Body of pancreas (tissue), 4 donors: ENCODE measurements at regions not wholly inside any gene's neighbourhood (a gene's known extent, or its start where the extent isn't known, plus 50 kb on each side); places are given as distances from the start of the nearest gene placed in this dataset.

Source experiments
- POLR2A ChIP-seq, 3 donors: fragments of 450-650 bp; IDR thresholded peaks; one replicate each; pipeline ENCODE4 v1.6.1; 2016; ENCODE audit warnings: antibody characterized with exemption in 3 of 3, mild to moderate bottlenecking in 2 of 3
- TF ChIP-seq, protein P1 (sequence below), 7 experiments: fragments of 450-650 bp in 4 of 7; fragments of 200-600 bp in 3 of 7; sonication (generic) in 3 of 7; IDR thresholded peaks; one replicate each; pipeline ENCODE4 v1.5.1; 2016 to 2019; ENCODE audit warnings: antibody characterized with exemption in 7 of 7

DNA sequence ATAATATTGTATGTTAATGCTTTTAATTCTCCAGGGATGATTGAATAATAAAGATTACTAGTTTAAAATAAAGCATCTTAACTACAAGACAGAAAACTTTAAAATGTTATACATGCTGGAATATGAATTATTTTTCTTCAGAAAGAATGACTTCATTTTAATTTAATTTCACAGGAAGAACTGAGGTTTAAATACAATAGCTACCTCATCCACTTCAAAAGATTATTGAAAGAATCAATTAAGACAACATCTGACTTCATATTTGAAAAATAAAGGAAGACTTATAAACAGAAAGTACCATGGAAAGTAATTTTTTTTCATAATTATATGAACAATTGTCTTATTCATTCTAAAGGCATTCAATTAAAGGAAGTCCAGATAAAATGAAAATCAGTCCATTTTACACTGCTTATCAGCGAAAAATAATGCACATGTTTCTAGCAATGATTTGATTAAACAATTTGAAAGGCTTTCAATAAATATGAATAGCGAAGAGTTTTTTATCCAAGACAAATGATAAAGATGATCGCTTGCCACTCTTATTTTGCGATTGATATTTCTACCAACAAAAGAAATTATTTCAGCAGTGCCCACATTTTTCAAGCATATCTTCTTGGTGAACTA is 368.5 kb upstream of the OPRM1 start:
- no peak for TF ChIP-seq POLR2A (IDR thresholded peaks at IDR 0.05)
- TF ChIP-seq, protein P1, sequence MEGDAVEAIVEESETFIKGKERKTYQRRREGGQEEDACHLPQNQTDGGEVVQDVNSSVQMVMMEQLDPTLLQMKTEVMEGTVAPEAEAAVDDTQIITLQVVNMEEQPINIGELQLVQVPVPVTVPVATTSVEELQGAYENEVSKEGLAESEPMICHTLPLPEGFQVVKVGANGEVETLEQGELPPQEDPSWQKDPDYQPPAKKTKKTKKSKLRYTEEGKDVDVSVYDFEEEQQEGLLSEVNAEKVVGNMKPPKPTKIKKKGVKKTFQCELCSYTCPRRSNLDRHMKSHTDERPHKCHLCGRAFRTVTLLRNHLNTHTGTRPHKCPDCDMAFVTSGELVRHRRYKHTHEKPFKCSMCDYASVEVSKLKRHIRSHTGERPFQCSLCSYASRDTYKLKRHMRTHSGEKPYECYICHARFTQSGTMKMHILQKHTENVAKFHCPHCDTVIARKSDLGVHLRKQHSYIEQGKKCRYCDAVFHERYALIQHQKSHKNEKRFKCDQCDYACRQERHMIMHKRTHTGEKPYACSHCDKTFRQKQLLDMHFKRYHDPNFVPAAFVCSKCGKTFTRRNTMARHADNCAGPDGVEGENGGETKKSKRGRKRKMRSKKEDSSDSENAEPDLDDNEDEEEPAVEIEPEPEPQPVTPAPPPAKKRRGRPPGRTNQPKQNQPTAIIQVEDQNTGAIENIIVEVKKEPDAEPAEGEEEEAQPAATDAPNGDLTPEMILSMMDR (IDR thresholded peaks at IDR 0.05): no peak
